H1 (cell line): ENCODE measurements at regions not wholly inside any gene's neighbourhood (a gene's known extent, or its start where the extent isn't known, plus 50 kb on each side); places are given as distances from the start of the nearest gene placed in this dataset.

Source experiments
- CTCF ChIA-PET: fragments of 300-600 bp; sonication (Branson Sonifier 250); formaldehyde crosslinking; loops from one replicate; lab custom pipeline; 2021; ENCODE audit not compliant: partially characterized antibody; lab: Charles Lee
- POLR2A ChIA-PET: fragments of 300-600 bp; sonication (Branson Sonifier 250); formaldehyde crosslinking; loops from one replicate; lab custom pipeline; 2021; ENCODE audit warnings: inconsistent platforms; ENCODE audit not compliant: partially characterized antibody; lab: Charles Lee
- DNase-seq, 2 experiments: peaks; one replicate each; pipeline versions ENCODE4 v3.0.0 to v3.0.0-alpha.2; 2010 to 2022; ENCODE audit warnings: low spot score in 2 of 2, low read depth in 1 of 2, mixed read lengths in 1 of 2
- FAIRE-seq: peaks from 2 replicates; lab custom pipeline; 2011; peaks lifted over from hg19 to GRCh38; lab: Jason Lieb, UNC
- H2AFZ ChIP-seq: 2 replicates; pipeline ENCODE4 v1.8.1; 2012; ENCODE audit warnings: low read length, inconsistent platforms
- H2AK5ac ChIP-seq: 2 replicates; pipeline ENCODE4 v1.6.1; 2013; ENCODE audit warnings: low read depth, low read length
- H2BK120ac ChIP-seq: replicated peaks from 2 replicates; pipeline ENCODE3; 2013; ENCODE audit warnings: low read depth, low read length, inconsistent platforms
- H2BK12ac ChIP-seq: 2 replicates; pipeline ENCODE4 v1.6.1; 2013; ENCODE audit warnings: low read depth, low read length
- H2BK15ac ChIP-seq: 2 replicates; pipeline ENCODE4 v1.6.1; 2013; ENCODE audit warnings: low read length
- H2BK20ac ChIP-seq: 2 replicates; pipeline ENCODE4 v1.6.1; 2013; ENCODE audit warnings: low read length
- H2BK5ac ChIP-seq: 2 replicates; pipeline ENCODE4 v1.6.1; 2013; ENCODE audit warnings: low read depth, low read length
- H3K14ac ChIP-seq: 2 replicates; pipeline ENCODE4 v1.6.1; 2013; ENCODE audit warnings: inconsistent platforms; ENCODE audit not compliant: insufficient read length
- H3K18ac ChIP-seq: 2 replicates; pipeline ENCODE4 v1.6.1; 2013; ENCODE audit warnings: low read length; ENCODE audit errors: extremely low read depth
- H3K23ac ChIP-seq: 2 replicates; pipeline ENCODE4 v1.6.1; 2013; ENCODE audit warnings: inconsistent platforms; ENCODE audit not compliant: insufficient read length
- H3K23me2 ChIP-seq: 2 replicates; pipeline ENCODE4 v1.6.1; 2013; ENCODE audit warnings: low read depth, low read length
- H3K27ac ChIP-seq: 2 replicates; pipeline ENCODE4 v1.6.1; 2011; ENCODE audit warnings: low read depth, low read length, inconsistent platforms
- H3K27me3 ChIP-seq, 4 experiments: replicated peaks in 1 of 4; 1 replicate in 1 of 4; 2 replicates in 3 of 4; pipeline versions ENCODE4 v1.6.1 to v1.8.1; 2011 to 2013; ENCODE audit warnings: low read length in 3 of 4, mild to moderate bottlenecking in 3 of 4, inconsistent platforms in 2 of 4, mixed read lengths in 2 of 4, moderate library complexity in 1 of 4; ENCODE audit not compliant: control insufficient read depth in 3 of 4, insufficient read depth in 3 of 4; ENCODE audit errors: extremely low read depth in 1 of 4
- H3K36me3 ChIP-seq, 4 experiments: 2 replicates each; pipeline versions ENCODE4 v1.6.1 to v1.8.1; 2011 to 2013; ENCODE audit warnings: mild to moderate bottlenecking in 4 of 4, low read length in 3 of 4, moderate library complexity in 2 of 4, control low read depth in 1 of 4, inconsistent platforms in 1 of 4; ENCODE audit not compliant: insufficient read depth in 4 of 4, control insufficient read depth in 2 of 4
- H3K4ac ChIP-seq: replicated peaks from 2 replicates; pipeline ENCODE3; 2013; ENCODE audit warnings: low read length, low read depth, mixed read lengths, inconsistent platforms; ENCODE audit not compliant: insufficient read length
- H3K4me1 ChIP-seq, 4 experiments: replicated peaks in 1 of 4; 1 replicate in 1 of 4; 2 replicates in 3 of 4; pipeline versions ENCODE4 v1.6.1 to v1.8.1; 2011 to 2013; ENCODE audit warnings: low read length in 3 of 4, inconsistent platforms in 2 of 4, mixed read lengths in 1 of 4; ENCODE audit not compliant: insufficient read depth in 4 of 4, control insufficient read depth in 3 of 4
- H3K4me2 ChIP-seq, 2 experiments: 2 replicates each; pipeline versions ENCODE4 v1.6.1 to v1.8.1; 2011 to 2013; ENCODE audit warnings: low read depth in 2 of 2, low read length in 2 of 2, control low read depth in 1 of 2, inconsistent platforms in 1 of 2, mild to moderate bottlenecking in 1 of 2; ENCODE audit not compliant: insufficient read depth in 1 of 2
- H3K4me3 ChIP-seq, 4 experiments: fragments of 200-600, 300-600 bp in 1 of 4; sonication (generic), shearing (Covaris generic), sonication (Bioruptor Twin) in 1 of 4; 2 replicates each; pipeline versions ENCODE4 v1.5.1 to v1.8.1; 2011 to 2016; ENCODE audit warnings: low read length in 4 of 4, low read depth in 3 of 4, control low read depth in 2 of 4, inconsistent platforms in 2 of 4, mild to moderate bottlenecking in 2 of 4, mixed read lengths in 1 of 4, moderate library complexity in 1 of 4; ENCODE audit not compliant: insufficient read depth in 2 of 4; ENCODE audit errors: extremely low read depth in 1 of 4
- H3K56ac ChIP-seq: replicated peaks from 2 replicates; pipeline ENCODE3; 2013; ENCODE audit warnings: low read depth, mild to moderate bottlenecking, mixed read lengths, low read length, inconsistent platforms; ENCODE audit not compliant: insufficient read length
- H3K79me1 ChIP-seq: 2 replicates; pipeline ENCODE4 v1.6.1; 2013; ENCODE audit warnings: low read depth, low read length, control low read depth
- H3K79me2 ChIP-seq, 2 experiments: 2 replicates each; pipeline versions ENCODE4 v1.6.1 to v1.8.1; 2012 to 2013; ENCODE audit warnings: low read length in 2 of 2, mild to moderate bottlenecking in 2 of 2, inconsistent platforms in 1 of 2; ENCODE audit not compliant: insufficient read depth in 2 of 2, control insufficient read depth in 1 of 2
- H3K9ac ChIP-seq, 4 experiments: replicated peaks in 1 of 4; 1 replicate in 1 of 4; 2 replicates in 3 of 4; pipeline versions ENCODE4 v1.6.1 to v1.8.1; 2011 to 2013; ENCODE audit warnings: low read depth in 3 of 4, low read length in 3 of 4, control low read depth in 2 of 4, mild to moderate bottlenecking in 2 of 4, moderate library complexity in 2 of 4, inconsistent platforms in 1 of 4; ENCODE audit errors: extremely low read depth in 1 of 4
- H3K9me3 ChIP-seq, 2 experiments: 2 replicates each; pipeline versions ENCODE4 v1.6.1 to v1.8.1; 2012 to 2013; ENCODE audit warnings: mild to moderate bottlenecking in 2 of 2, moderate library complexity in 2 of 2, control low read depth in 1 of 2, inconsistent platforms in 1 of 2, low read depth in 1 of 2, low read length in 1 of 2, mixed read lengths in 1 of 2; ENCODE audit not compliant: insufficient read depth in 2 of 2
- H4K20me1 ChIP-seq, 2 experiments: replicated peaks in 1 of 2; 2 replicates each; pipeline versions ENCODE3 to v1.8.1; 2011 to 2013; ENCODE audit warnings: inconsistent platforms in 2 of 2, low read length in 2 of 2, mild to moderate bottlenecking in 1 of 2; ENCODE audit not compliant: insufficient read depth in 2 of 2, control insufficient read depth in 1 of 2
- H4K5ac ChIP-seq: 2 replicates; pipeline ENCODE4 v1.6.1; 2013; ENCODE audit warnings: low read length, low read depth, mixed read lengths, inconsistent platforms; ENCODE audit not compliant: insufficient read length
- H4K8ac ChIP-seq: 2 replicates; pipeline ENCODE4 v1.8.0; 2013; ENCODE audit warnings: mild to moderate bottlenecking, moderate library complexity, low read length, inconsistent platforms; ENCODE audit not compliant: insufficient read depth; ENCODE audit errors: extremely low read depth
- H4K91ac ChIP-seq: replicated peaks from 2 replicates; pipeline ENCODE3; 2013; ENCODE audit warnings: low read length, mixed read lengths, inconsistent platforms; ENCODE audit not compliant: insufficient read length
- ATF2 ChIP-seq: IDR thresholded peaks from 2 replicates; pipeline ENCODE4 v1.6.1; 2012; ENCODE audit warnings: low read length, inconsistent platforms
- CBX5 ChIP-seq: fragments of 300-800, 300-1000 bp; sonication (generic); IDR thresholded peaks from 2 replicates; pipeline ENCODE4 v1.7.1; 2016; ENCODE audit warnings: antibody characterized with exemption, low read length, low read depth
- CTBP2 ChIP-seq: IDR thresholded peaks from 2 replicates; pipeline ENCODE4 v1.7.0; 2011; ENCODE audit warnings: borderline replicate concordance, mild to moderate bottlenecking, moderate library complexity, mixed read lengths, low read length; ENCODE audit not compliant: insufficient read depth, insufficient read length
- E2F6 ChIP-seq: IDR thresholded peaks from 2 replicates; pipeline ENCODE4 v1.6.1; 2012; ENCODE audit warnings: inconsistent platforms
- EP300 ChIP-seq, 2 experiments: IDR thresholded peaks; 1 replicate in 1 of 2; 2 replicates in 1 of 2; pipeline ENCODE4 v1.6.1; 2011 to 2012; ENCODE audit warnings: low read depth in 2 of 2, low read length in 2 of 2, mild to moderate bottlenecking in 2 of 2, borderline replicate concordance in 1 of 2, inconsistent platforms in 1 of 2, moderate library complexity in 1 of 2
- GTF2F1 ChIP-seq: IDR thresholded peaks from 2 replicates; pipeline ENCODE4 v1.6.1; 2012; ENCODE audit warnings: low read depth, low read length, improper control_type of control experiment, borderline replicate concordance
- JUND ChIP-seq: IDR thresholded peaks from 2 replicates; pipeline ENCODE4 v1.6.1; 2011; ENCODE audit warnings: mild to moderate bottlenecking, improper control_type of control experiment, low read length
- KDM1A ChIP-seq: fragments of 200-600, 300-600 bp; sonication (generic); IDR thresholded peaks from 2 replicates; pipeline ENCODE4 v1.7.1; 2016; ENCODE audit warnings: mild to moderate bottlenecking, low read length, borderline replicate concordance
- KDM5A ChIP-seq: fragments of 200-600 bp; IDR thresholded peaks from 2 replicates; pipeline ENCODE4 v1.7.1; 2012; ENCODE audit warnings: mild to moderate bottlenecking, low read length, inconsistent platforms, mixed read lengths
- PHF8 ChIP-seq: fragments of 200-600 bp; sonication (generic); conservative IDR thresholded peaks from 2 replicates; pipeline ENCODE4 v1.7.1; 2012; ENCODE audit warnings: low read depth, mild to moderate bottlenecking, inconsistent platforms, low read length, moderate library complexity
- RFX5 ChIP-seq: IDR thresholded peaks from 2 replicates; pipeline ENCODE4 v1.6.1; 2011; ENCODE audit warnings: low read depth, low read length, improper control_type of control experiment, borderline replicate concordance
- SIX5 ChIP-seq: IDR thresholded peaks from 2 replicates; pipeline ENCODE4 v1.6.1; 2011; ENCODE audit warnings: mild to moderate bottlenecking, low read depth, low read length
- WGBS, 2 experiments: shearing (Covaris generic) in 1 of 2; methylation state at CpG; one replicate each; pipeline versions ENCODE4 v1.1.6 to v1.1.7; 2013 to 2015; ENCODE audit warnings: low lambda C conversion rate in 2 of 2, mixed read lengths in 2 of 2, inconsistent platforms in 1 of 2, low coverage in 1 of 2, missing lambda C conversion rate in 1 of 2; ENCODE audit not compliant: insufficient replicate concordance in 2 of 2, insufficient coverage in 1 of 2, insufficient read length in 1 of 2; ENCODE audit errors: extremely low coverage in 1 of 2, missing lambda C conversion rate in 1 of 2; 5-methylcytosine and 5-hydroxymethylcytosine counted together

GRCh38 chr10:128930515-128930914 lies 536.5 kb upstream of the MGMT start:
- CTCF ChIA-PET: no interaction called here
- Histone ChIP-seq H3K4ac (no peak overlapping the region), H3K27me3 (no peaks in the 10 kb centered on the region), H3K9me3 (no peaks in the 10 kb centered on the region), H3K9ac (no peak overlapping the region), H2BK12ac (no peak overlapping the region), H3K79me1 (no peaks in the 10 kb centered on the region), H4K8ac (no peak overlapping the region), H2AFZ (no peak overlapping the region), H3K56ac (no peak overlapping the region), H3K18ac (no peak overlapping the region), H3K23ac (no peak overlapping the region), H3K23me2 (no peaks in the 10 kb centered on the region), H2BK120ac (no peak overlapping the region), H3K14ac (no peak overlapping the region), H2BK15ac (no peak overlapping the region), H2AK5ac (no peak overlapping the region), H4K20me1 (no peaks in the 10 kb centered on the region), H2BK20ac (no peak overlapping the region), H3K4me2 (no peak overlapping the region), H4K5ac (no peak overlapping the region), H3K79me2 (no peaks in the 10 kb centered on the region), H3K27ac (no peak overlapping the region), H2BK5ac (no peak overlapping the region), H3K36me3 (no peaks in the 10 kb centered on the region), H3K4me1 (peaks cover 0 to 2% (median 0%) of the 10 kb centered on the region in 4 experiments; a peak in 1 of 7 replicates), H3K4me3 (no peak overlapping the region), H4K91ac (no peak overlapping the region)
- POLR2A ChIA-PET: no interaction called here
- WGBS, 2 experiments: 85% methylated on average over 6 of the region's 6 CpGs; no CpG with 5 or more reads in 1 of the 2 experiments
- FAIRE-seq (no peak), DNase-seq (no peak)
- TF ChIP-seq SIX5 (no peak), ATF2 (no peak), RFX5 (no peak), EP300 (IDR thresholded peaks at IDR 0.05; ENCODE audit: borderline replicate concordance in 1 of 2, low read depth in 2 of 2, low read length in 2 of 2) (no peak), E2F6 (no peak), CTBP2 (no peak), GTF2F1 (no peak), CBX5 (no peak), KDM1A (no peak), KDM5A (no peak), JUND (no peak), PHF8 (no peak)
